Karpas-422 (cell line): ENCODE measurements at regions not wholly inside any gene's neighbourhood (a gene's known extent, or its start where the extent isn't known, plus 50 kb on each side); places are given as distances from the start of the nearest gene placed in this dataset.

Source experiments
- DNase-seq: peaks from one replicate; pipeline ENCODE4 v3.0.0-alpha.2; 2015
- H2AFZ ChIP-seq: fragments of 200-600 bp; sonication (generic); 2 replicates; pipeline ENCODE4 v1.6.1; 2014; ENCODE audit warnings: antibody characterized with exemption, low read length, mixed read lengths
- H3K27ac ChIP-seq: fragments of 200-600 bp; sonication (generic); 2 replicates; pipeline ENCODE4 v1.5.1; 2014; ENCODE audit warnings: mild to moderate bottlenecking, low read length, moderate library complexity
- H3K27me3 ChIP-seq: fragments of 200-600 bp; sonication (generic); 2 replicates; pipeline ENCODE4 v1.6.1; 2014; ENCODE audit warnings: low read length, mixed read lengths
- H3K36me3 ChIP-seq: fragments of 200-600 bp; sonication (generic); 2 replicates; pipeline ENCODE4 v1.6.1; 2014; ENCODE audit warnings: low read length, mixed read lengths; ENCODE audit not compliant: insufficient read depth
- H3K4me1 ChIP-seq: fragments of 200-600 bp; sonication (generic); 2 replicates; pipeline ENCODE4 v1.6.1; 2014; ENCODE audit warnings: mild to moderate bottlenecking, low read length, mixed read lengths
- H3K4me2 ChIP-seq: fragments of 200-600 bp; sonication (generic); 2 replicates; pipeline ENCODE4 v1.6.1; 2014; ENCODE audit warnings: low read length, low read depth, mild to moderate bottlenecking; ENCODE audit not compliant: poor library complexity, severe bottlenecking
- H3K4me3 ChIP-seq: fragments of 200-600 bp; sonication (generic); 2 replicates; pipeline ENCODE4 v1.5.1; 2014; ENCODE audit warnings: mild to moderate bottlenecking, antibody characterized with exemption, low read length, mixed read lengths
- H3K79me2 ChIP-seq: fragments of 200-600 bp; sonication (generic); 2 replicates; pipeline ENCODE4 v1.6.1; 2014; ENCODE audit warnings: mild to moderate bottlenecking, low read length, mixed read lengths
- H3K9ac ChIP-seq: fragments of 200-600 bp; sonication (generic); 2 replicates; pipeline ENCODE4 v1.6.0; 2014; ENCODE audit warnings: low read length
- H3K9me2 ChIP-seq: fragments of 200-600 bp; sonication (generic), shearing (Covaris generic); replicated peaks from 2 replicates; pipeline ENCODE4 v1.6.0; 2014; ENCODE audit warnings: mild to moderate bottlenecking, low read length, moderate library complexity; ENCODE audit not compliant: insufficient read depth
- H3K9me3 ChIP-seq: fragments of 300-700, 200-600 bp; sonication (generic); 2 replicates; pipeline ENCODE4 v1.6.1; 2014; ENCODE audit warnings: low read length, mixed read lengths
- H4K20me1 ChIP-seq: fragments of 200-600 bp; sonication (generic); 2 replicates; pipeline ENCODE4 v1.6.1; 2014; ENCODE audit warnings: mild to moderate bottlenecking, antibody characterized with exemption, low read length, low read depth; ENCODE audit not compliant: insufficient read depth

DNA sequence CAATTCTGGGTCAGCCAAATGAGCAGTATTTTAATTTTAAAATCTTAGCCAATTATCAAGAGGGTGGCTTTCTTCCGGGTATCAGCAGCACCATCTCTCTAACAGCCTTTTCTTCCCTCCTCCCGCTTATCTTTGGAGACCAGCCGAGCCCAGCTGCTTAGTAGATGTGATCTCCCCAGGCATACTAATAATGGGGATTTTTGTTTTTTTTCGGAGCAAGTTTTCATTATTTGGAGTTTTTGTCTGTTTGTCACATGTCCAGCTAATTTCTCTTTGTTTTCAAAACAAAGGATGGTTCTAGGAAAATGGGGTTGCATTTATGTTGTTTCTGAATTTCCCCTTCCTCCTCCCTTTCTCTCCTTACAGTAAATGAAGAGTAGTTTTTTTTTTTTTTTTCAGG lies 170.5 kb upstream of the MPHOSPH6 start:
- Histone ChIP-seq H3K79me2 (no peaks in the 10 kb centered on the region), H3K36me3 (no peaks in the 10 kb centered on the region), H3K9me3 (no peaks in the 10 kb centered on the region), H3K4me2 (no peak overlapping the region), H3K9ac (no peak overlapping the region), H3K27me3 (no peaks in the 10 kb centered on the region), H3K4me1 (no peaks in the 10 kb centered on the region), H3K9me2 (no peaks in the 10 kb centered on the region), H4K20me1 (no peaks in the 10 kb centered on the region), H2AFZ (no peak overlapping the region), H3K4me3 (no peak overlapping the region), H3K27ac (no peak overlapping the region)
- DNase-seq: no peak

DNA sequence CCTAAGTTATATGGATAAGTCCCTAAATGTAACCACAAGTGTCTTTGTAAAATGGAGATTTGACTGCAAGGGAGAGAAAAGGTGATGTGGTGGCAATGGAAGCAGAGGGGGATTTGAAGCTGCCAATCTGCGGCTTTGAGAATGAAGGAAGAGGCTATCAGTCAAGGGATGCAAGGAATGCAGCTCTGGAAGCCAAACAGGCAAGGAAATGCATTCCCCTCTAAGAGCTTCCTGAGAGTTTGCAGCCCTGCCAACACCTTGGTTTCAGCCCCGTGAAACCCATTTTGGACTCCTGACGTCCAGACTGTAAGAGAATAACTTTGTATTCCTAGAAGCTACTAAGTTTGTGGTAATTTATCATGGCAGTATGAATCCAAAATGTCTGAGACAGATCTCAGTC lies 167.3 kb upstream of the MPHOSPH6 start:
- no peak overlapping the region for H3K9ac ChIP-seq
- H2AFZ ChIP-seq: no peak overlapping the region
- no peaks in the 10 kb centered on the region for H3K9me3 ChIP-seq
- no peaks in the 10 kb centered on the region for H3K36me3 ChIP-seq
- no peaks in the 10 kb centered on the region for H3K4me1 ChIP-seq
- H3K27me3 ChIP-seq: no peaks in the 10 kb centered on the region
- H3K9me2 ChIP-seq: no peaks in the 10 kb centered on the region
- H4K20me1 ChIP-seq: no peaks in the 10 kb centered on the region
- H3K27ac ChIP-seq: no peak overlapping the region
- no peaks in the 10 kb centered on the region for H3K79me2 ChIP-seq
- no peak for DNase-seq
- H3K4me3 ChIP-seq: no peak overlapping the region
- H3K4me2 ChIP-seq: no peak overlapping the region

DNA sequence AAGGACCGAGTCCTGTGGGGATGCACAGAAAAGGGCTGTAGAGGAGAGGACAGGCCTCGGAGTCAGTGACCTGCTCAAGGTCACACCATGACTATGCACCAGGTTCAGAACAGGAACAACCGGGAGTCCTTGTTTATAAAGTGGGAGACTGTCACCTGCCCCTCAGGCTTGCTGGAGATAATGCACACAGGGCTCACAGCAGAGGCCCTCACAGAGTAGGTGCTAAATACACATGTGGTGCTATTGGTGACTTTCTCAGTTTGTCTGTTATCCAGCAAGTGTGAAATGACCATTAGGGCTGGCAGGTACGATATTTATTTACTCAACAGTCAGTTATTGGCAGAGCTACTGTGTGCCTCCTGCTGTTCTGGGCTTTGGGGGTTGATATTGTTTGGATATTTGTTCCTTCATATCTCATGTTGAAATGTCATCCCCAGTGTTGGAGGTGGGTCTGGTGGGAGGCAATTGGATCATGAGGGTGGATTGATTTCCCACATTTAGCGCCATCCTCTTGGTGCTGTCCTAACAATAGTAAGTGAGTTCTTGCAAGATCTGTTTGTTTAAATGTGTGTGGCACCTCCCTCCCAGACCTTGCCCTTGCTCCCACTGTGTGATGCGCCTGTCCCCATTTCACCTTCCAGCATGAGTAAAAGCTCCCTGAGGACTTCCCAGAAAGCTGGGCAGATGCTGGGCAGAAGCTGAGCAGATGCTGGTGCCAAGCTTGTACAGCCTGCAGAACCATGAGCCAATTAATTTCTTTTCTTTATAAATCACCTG lies 162.1 kb upstream of the MPHOSPH6 start:
- H3K36me3 ChIP-seq: no peaks in the 10 kb centered on the region
- no peak for DNase-seq
- H3K27ac ChIP-seq: no peak overlapping the region
- no peak overlapping the region for H2AFZ ChIP-seq
- H4K20me1 ChIP-seq: no peaks in the 10 kb centered on the region
- no peak overlapping the region for H3K4me2 ChIP-seq
- no peaks in the 10 kb centered on the region for H3K79me2 ChIP-seq
- H3K9me2 ChIP-seq: no peaks in the 10 kb centered on the region
- no peak overlapping the region for H3K4me3 ChIP-seq
- no peaks in the 10 kb centered on the region for H3K27me3 ChIP-seq
- no peak overlapping the region for H3K9ac ChIP-seq
- H3K4me1 ChIP-seq: no peaks in the 10 kb centered on the region
- no peaks in the 10 kb centered on the region for H3K9me3 ChIP-seq

DNA sequence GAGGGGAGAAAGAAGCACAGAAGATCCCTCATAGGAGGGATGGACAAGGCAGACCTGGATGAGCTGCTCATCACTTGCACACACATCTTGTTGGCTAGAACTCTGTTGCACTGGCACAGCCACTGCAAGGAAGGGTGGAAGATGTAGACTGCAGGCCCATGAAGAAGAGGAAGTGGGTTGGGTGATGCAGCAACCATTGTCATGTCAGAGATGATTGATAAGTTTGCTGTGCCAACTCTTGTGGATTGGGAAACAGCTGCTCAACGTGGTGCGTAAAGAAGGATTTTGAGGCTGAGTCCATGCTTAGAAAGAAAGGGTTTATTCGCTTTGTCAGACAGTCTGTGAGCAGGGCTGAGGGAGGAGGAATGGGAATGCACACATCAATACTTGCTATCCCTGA lies 161.4 kb upstream of the MPHOSPH6 start:
- H3K27ac ChIP-seq: no peak overlapping the region
- no peaks in the 10 kb centered on the region for H3K4me1 ChIP-seq
- no peak overlapping the region for H2AFZ ChIP-seq
- H3K4me3 ChIP-seq: no peak overlapping the region
- H3K9me2 ChIP-seq: no peaks in the 10 kb centered on the region
- no peak overlapping the region for H3K4me2 ChIP-seq
- H3K79me2 ChIP-seq: no peaks in the 10 kb centered on the region
- no peak overlapping the region for H3K9ac ChIP-seq
- H3K36me3 ChIP-seq: no peaks in the 10 kb centered on the region
- H3K27me3 ChIP-seq: no peaks in the 10 kb centered on the region
- DNase-seq: no peak
- H4K20me1 ChIP-seq: no peaks in the 10 kb centered on the region
- H3K9me3 ChIP-seq: no peaks in the 10 kb centered on the region

DNA sequence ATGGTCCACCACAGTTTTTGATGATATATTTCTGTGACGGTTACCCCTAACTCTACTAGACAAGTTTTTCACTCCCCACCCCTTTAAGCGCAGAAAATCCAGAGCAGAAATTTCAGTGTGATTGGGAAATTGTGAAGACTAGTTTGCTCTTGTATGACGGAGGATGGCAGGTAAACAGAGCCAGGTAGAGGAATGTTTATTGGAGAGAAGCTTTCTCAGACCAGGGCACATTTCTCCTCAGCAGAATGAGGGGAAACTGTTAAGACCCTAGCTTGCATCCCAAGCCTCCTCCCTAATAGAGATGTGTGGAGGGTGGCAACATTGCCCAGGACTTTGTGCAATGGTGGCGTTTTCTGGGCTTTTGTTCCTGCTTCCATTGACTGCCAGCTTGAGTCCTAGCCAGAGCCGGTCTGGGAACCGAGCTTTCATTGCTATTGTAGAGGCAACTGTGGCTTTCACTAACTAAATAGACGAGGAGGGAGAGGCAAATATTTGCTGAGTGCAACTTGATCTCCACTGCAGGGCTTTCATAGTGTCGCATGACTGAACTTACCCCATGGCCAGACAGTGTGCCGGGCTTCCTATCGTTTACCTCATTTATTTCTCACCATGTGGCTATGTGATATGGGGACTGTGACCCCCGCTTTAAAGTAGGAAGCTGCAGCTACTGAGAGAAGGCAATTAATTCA lies 159.6 kb upstream of the MPHOSPH6 start:
- DNase-seq: no peak
- Histone ChIP-seq H3K9me2 (no peaks in the 10 kb centered on the region), H3K9ac (no peak overlapping the region), H3K36me3 (no peaks in the 10 kb centered on the region), H4K20me1 (no peaks in the 10 kb centered on the region), H3K4me3 (no peak overlapping the region), H3K4me2 (no peak overlapping the region), H3K79me2 (no peaks in the 10 kb centered on the region), H3K27ac (no peak overlapping the region), H3K9me3 (no peaks in the 10 kb centered on the region), H2AFZ (no peak overlapping the region), H3K27me3 (no peaks in the 10 kb centered on the region), H3K4me1 (no peaks in the 10 kb centered on the region)

DNA sequence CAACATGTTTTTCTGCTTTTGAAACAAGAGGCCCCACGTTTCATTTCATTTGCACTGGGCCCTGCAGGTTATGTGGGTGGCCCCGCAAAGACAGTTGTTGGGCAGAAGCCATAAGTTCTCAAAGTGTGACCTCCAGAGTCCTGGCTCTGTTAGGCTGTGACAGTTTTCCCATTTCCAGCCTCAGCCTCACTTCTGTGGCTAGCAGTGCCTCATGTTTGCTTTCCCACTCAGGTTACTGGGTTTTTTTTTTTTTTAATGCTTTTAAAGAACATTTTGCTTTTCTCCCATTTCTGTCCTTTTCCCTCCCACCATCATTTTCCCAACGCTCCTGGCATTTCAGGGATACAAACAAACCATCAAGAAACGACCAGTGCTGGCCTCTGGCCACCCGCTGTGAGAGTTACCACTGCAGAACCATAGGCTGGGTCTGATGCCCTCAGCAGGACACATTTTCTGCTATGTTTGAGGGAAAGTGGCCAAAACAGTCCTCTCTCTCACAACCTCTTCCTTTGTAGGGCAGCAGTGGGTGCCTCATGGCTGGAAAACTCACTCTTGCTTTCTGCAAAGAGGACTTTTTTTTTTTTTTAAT lies 159.0 kb upstream of the MPHOSPH6 start:
- Histone ChIP-seq H4K20me1 (no peaks in the 10 kb centered on the region), H3K79me2 (no peaks in the 10 kb centered on the region), H3K4me2 (no peak overlapping the region), H3K9me2 (no peaks in the 10 kb centered on the region), H3K27me3 (0 out of 2 replicates have a peak, but pooled peaks cover 4% of the 10 kb centered on the region), H2AFZ (no peak overlapping the region), H3K4me3 (no peak overlapping the region), H3K9ac (no peak overlapping the region), H3K9me3 (no peaks in the 10 kb centered on the region), H3K4me1 (no peaks in the 10 kb centered on the region), H3K36me3 (no peaks in the 10 kb centered on the region), H3K27ac (no peak overlapping the region)
- DNase-seq: no peak

DNA sequence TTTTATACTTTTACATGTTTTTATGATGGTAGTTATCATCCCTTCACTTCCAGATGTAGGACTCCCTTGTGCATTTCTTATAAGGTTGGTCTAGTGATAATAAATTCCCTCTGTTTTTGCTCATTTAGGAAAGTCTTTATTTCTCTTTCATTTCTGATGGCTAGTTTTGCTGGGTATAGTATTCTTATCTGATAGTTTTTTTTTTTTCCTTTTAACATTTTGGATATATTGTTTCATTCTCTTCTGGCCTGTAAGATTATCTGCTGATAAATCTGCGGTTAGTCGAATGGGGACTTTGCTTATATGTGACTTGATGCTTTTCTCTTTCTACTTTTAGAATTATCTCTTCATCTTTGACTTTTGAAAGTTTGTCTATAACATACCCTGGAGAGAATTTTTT lies 153.1 kb upstream of the MPHOSPH6 start:
- no peak for DNase-seq
- H3K9ac ChIP-seq: no peak overlapping the region
- no peaks in the 10 kb centered on the region for H4K20me1 ChIP-seq
- no peaks in the 10 kb centered on the region for H3K36me3 ChIP-seq
- no peaks in the 10 kb centered on the region for H3K79me2 ChIP-seq
- H3K27me3 ChIP-seq: 0 out of 2 replicates have a peak, but pooled peaks cover 4% of the 10 kb centered on the region
- H2AFZ ChIP-seq: no peak overlapping the region
- no peak overlapping the region for H3K27ac ChIP-seq
- no peaks in the 10 kb centered on the region for H3K9me2 ChIP-seq
- no peak overlapping the region for H3K4me3 ChIP-seq
- no peaks in the 10 kb centered on the region; the same call in 1 of the 2 replicates for H3K9me3 ChIP-seq
- H3K4me1 ChIP-seq: no peaks in the 10 kb centered on the region
- H3K4me2 ChIP-seq: no peak overlapping the region

DNA sequence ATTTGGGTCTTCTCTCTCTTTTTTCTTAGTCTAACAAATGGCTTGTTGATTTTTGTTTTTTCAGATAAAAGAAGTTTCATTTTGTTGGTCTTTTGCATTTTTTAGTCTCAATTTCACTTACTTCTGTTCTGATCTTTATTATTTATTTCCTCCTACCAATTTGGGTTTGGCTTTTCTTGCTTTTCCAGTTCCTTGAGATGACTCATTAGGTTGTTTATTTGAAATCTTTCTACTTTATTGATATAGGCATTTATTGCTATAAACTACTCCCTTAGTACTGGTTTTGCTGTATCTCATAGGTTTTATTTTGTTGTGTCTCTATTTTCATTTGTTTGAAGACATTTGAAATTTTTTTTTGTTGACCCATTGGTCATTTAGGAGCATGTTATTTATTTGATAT lies 152.2 kb upstream of the MPHOSPH6 start:
- no peak overlapping the region for H2AFZ ChIP-seq
- H3K27me3 ChIP-seq: 0 out of 2 replicates have a peak, but pooled peaks cover 4% of the 10 kb centered on the region

More for the DNA sequence above, 152.2 kb upstream of the MPHOSPH6 start:
- H3K36me3 ChIP-seq: no peaks in the 10 kb centered on the region
- no peaks in the 10 kb centered on the region for H3K9me2 ChIP-seq
- no peak overlapping the region for H3K4me3 ChIP-seq
- no peak overlapping the region for H3K9ac ChIP-seq
- no peaks in the 10 kb centered on the region for H3K79me2 ChIP-seq
- no peak overlapping the region for H3K27ac ChIP-seq
- no peak overlapping the region for H3K4me2 ChIP-seq
- no peaks in the 10 kb centered on the region; the same call in 1 of the 2 replicates for H3K9me3 ChIP-seq
- DNase-seq: no peak
- no peaks in the 10 kb centered on the region for H3K4me1 ChIP-seq
- no peaks in the 10 kb centered on the region for H4K20me1 ChIP-seq
